Trophoblast cell (in vitro differentiated cells and primary cell): ENCODE measurements at regions not wholly inside any gene's neighbourhood (a gene's known extent, or its start where the extent isn't known, plus 50 kb on each side); places are given as distances from the start of the nearest gene placed in this dataset.
A peak's percentile ranks its signal among the peaks of the same experiment; 100 is the strongest.
"Not testable (repeated sequence)": the region's sequence is repeated elsewhere in the genome, so short reads cannot be mapped to it uniquely, and the experiment has no call there.

Experiments used
- DNase-seq, 2 donors: peaks; one replicate each; pipeline ENCODE4 v3.0.0-alpha.2; 2016
- H2AFZ ChIP-seq: 2 replicates; pipeline ENCODE4 v1.6.1; 2013; ENCODE audit warnings: low read length, moderate library complexity, mild to moderate bottlenecking; ENCODE audit not compliant: insufficient read depth, poor library complexity
- H2AK5ac ChIP-seq: 2 replicates; pipeline ENCODE4 v1.6.1; 2013; ENCODE audit warnings: mild to moderate bottlenecking, low read length
- H2BK120ac ChIP-seq: 2 replicates; pipeline ENCODE4 v1.6.1; 2013; ENCODE audit warnings: low read length, mild to moderate bottlenecking, moderate library complexity; ENCODE audit not compliant: insufficient read depth, poor library complexity
- H2BK12ac ChIP-seq: 2 replicates; pipeline ENCODE4 v1.6.1; 2013; ENCODE audit warnings: mild to moderate bottlenecking, low read length, moderate library complexity
- H2BK5ac ChIP-seq: 2 replicates; pipeline ENCODE4 v1.6.1; 2013; ENCODE audit warnings: low read length, low read depth, moderate library complexity, mild to moderate bottlenecking; ENCODE audit not compliant: poor library complexity
- H3K14ac ChIP-seq: 2 replicates; pipeline ENCODE4 v1.6.1; 2013; ENCODE audit warnings: mild to moderate bottlenecking, low read length
- H3K18ac ChIP-seq: 2 replicates; pipeline ENCODE4 v1.6.1; 2013; ENCODE audit warnings: mild to moderate bottlenecking, low read length
- H3K23ac ChIP-seq: 2 replicates; pipeline ENCODE4 v1.6.1; 2013; ENCODE audit warnings: low read length
- H3K27ac ChIP-seq: 2 replicates; pipeline ENCODE4 v1.5.1; 2013; ENCODE audit warnings: low read depth, mild to moderate bottlenecking, inconsistent platforms, low read length, moderate library complexity
- H3K27me3 ChIP-seq: 2 replicates; pipeline ENCODE4 v1.6.1; 2013; ENCODE audit warnings: inconsistent platforms, mild to moderate bottlenecking, low read length, moderate library complexity; ENCODE audit not compliant: insufficient read depth
- H3K36me3 ChIP-seq, 2 experiments: 1 replicate in 1 of 2; 2 replicates in 1 of 2; pipeline ENCODE4 v1.6.1; 2013; ENCODE audit warnings: low read length in 2 of 2, mild to moderate bottlenecking in 2 of 2, moderate library complexity in 1 of 2; ENCODE audit not compliant: insufficient read depth in 2 of 2, control insufficient read depth in 1 of 2
- H3K4ac ChIP-seq: 2 replicates; pipeline ENCODE4 v1.6.1; 2013; ENCODE audit warnings: low read depth, mild to moderate bottlenecking, low read length, moderate library complexity
- H3K4me1 ChIP-seq, 2 experiments: 1 replicate in 1 of 2; 2 replicates in 1 of 2; pipeline ENCODE4 v1.6.1; 2013; ENCODE audit warnings: low read length in 2 of 2, mild to moderate bottlenecking in 2 of 2, moderate library complexity in 1 of 2; ENCODE audit not compliant: insufficient read depth in 2 of 2, control insufficient read depth in 1 of 2
- H3K4me2 ChIP-seq: 2 replicates; pipeline ENCODE4 v1.6.1; 2013; ENCODE audit warnings: inconsistent platforms, mild to moderate bottlenecking, low read length, moderate library complexity
- H3K4me3 ChIP-seq: 2 replicates; pipeline ENCODE4 v1.5.1; 2013; ENCODE audit warnings: mild to moderate bottlenecking, low read depth, low read length, inconsistent platforms
- H3K79me1 ChIP-seq: one replicate; pipeline ENCODE4 v1.6.1; 2013; ENCODE audit warnings: low read length
- H3K79me2 ChIP-seq: 2 replicates; pipeline ENCODE4 v1.6.1; 2013; ENCODE audit warnings: low read length, mild to moderate bottlenecking; ENCODE audit not compliant: control insufficient read depth, insufficient read depth, poor library complexity
- H3K9ac ChIP-seq: 2 replicates; pipeline ENCODE4 v1.6.1; 2013; ENCODE audit warnings: mild to moderate bottlenecking, low read length
- H3K9me3 ChIP-seq: 2 replicates; pipeline ENCODE4 v1.6.1; 2013; ENCODE audit warnings: low read depth, mild to moderate bottlenecking, control low read depth, inconsistent platforms, low read length; ENCODE audit not compliant: insufficient read depth
- H4K12ac ChIP-seq: 2 replicates; pipeline ENCODE4 v1.6.1; 2013; ENCODE audit warnings: low read depth, mild to moderate bottlenecking, low read length, moderate library complexity
- H4K8ac ChIP-seq: 2 replicates; pipeline ENCODE4 v1.6.1; 2013; ENCODE audit warnings: low read depth, mild to moderate bottlenecking, low read length, moderate library complexity
- H4K91ac ChIP-seq: one replicate; pipeline ENCODE4 v1.6.1; 2013; ENCODE audit warnings: low read depth, mild to moderate bottlenecking, low read length, moderate library complexity
- WGBS: extraction: QIAGEN DNeasy Blood & Tissue Kit; methylation state at CpG from one replicate; pipeline ENCODE4 v1.1.7; 2013; ENCODE audit warnings: missing lambda C conversion rate; ENCODE audit not compliant: insufficient read length, insufficient coverage; ENCODE audit errors: extremely low coverage; 5-methylcytosine and 5-hydroxymethylcytosine counted together

GRCh38 chr18:47380153-47380552 lies 128.7 kb upstream of the SKOR2 start:
- no peak overlapping the region for H2BK12ac ChIP-seq
- no peak for DNase-seq
- no CpG with 5 or more reads among the region's 1 CpG for WGBS

GRCh38 chr18:47373465-47373864 lies 122.0 kb upstream of the SKOR2 start:
- Histone ChIP-seq H4K91ac (no peak overlapping the region), H3K27me3 (no peaks in the 10 kb centered on the region), H2AFZ (no peak overlapping the region), H3K79me2 (no peaks in the 10 kb centered on the region), H3K4me3 (no peak overlapping the region), H3K4me1 (no peaks in the 10 kb centered on the region), H2BK12ac (no peak overlapping the region), H2AK5ac (no peak overlapping the region), H3K36me3 (no peaks in the 10 kb centered on the region), H3K79me1 (no peaks in the 10 kb centered on the region), H2BK120ac (no peak overlapping the region), H4K12ac (no peak overlapping the region), H3K4me2 (no peak overlapping the region), H3K9me3 (no peaks in the 10 kb centered on the region), H3K23ac (no peak overlapping the region), H3K4ac (no peak overlapping the region), H3K9ac (no peak overlapping the region), H2BK5ac (no peak overlapping the region), H3K27ac (no peak overlapping the region), H3K14ac (no peak overlapping the region), H3K18ac (no peak overlapping the region), H4K8ac (no peak overlapping the region)
- WGBS: no CpG with 5 or more reads among the region's 3 CpGs
- no peak for DNase-seq

More at GRCh38 chr18:47380153-47380552, 128.7 kb upstream of the SKOR2 start:
- H3K9me3 ChIP-seq: no peaks in the 10 kb centered on the region
- peak overlapping the region; percentile 25 for H3K9ac ChIP-seq
- H3K27me3 ChIP-seq: no peaks in the 10 kb centered on the region
- no peak overlapping the region for H3K4me3 ChIP-seq
- H3K23ac ChIP-seq: no peak overlapping the region
- H4K12ac ChIP-seq: no peak overlapping the region
- H3K18ac ChIP-seq: no peak overlapping the region
- H3K79me2 ChIP-seq: no peaks in the 10 kb centered on the region
- no peaks in the 10 kb centered on the region for H3K79me1 ChIP-seq
- H3K14ac ChIP-seq: no peak overlapping the region
- no peak overlapping the region for H3K4ac ChIP-seq
- H3K27ac ChIP-seq: no peak overlapping the region
- H2AK5ac ChIP-seq: no peak overlapping the region
- no peak overlapping the region for H4K91ac ChIP-seq
- no peaks in the 10 kb centered on the region for H3K4me1 ChIP-seq
- no peak overlapping the region for H4K8ac ChIP-seq
- H3K36me3 ChIP-seq: no peaks in the 10 kb centered on the region
- H2BK5ac ChIP-seq: no peak overlapping the region
- H3K4me2 ChIP-seq: no peak overlapping the region
- H2BK120ac ChIP-seq: no peak overlapping the region
- no peak overlapping the region for H2AFZ ChIP-seq

GRCh38 chr18:47370052-47370451 lies 118.6 kb upstream of the SKOR2 start:
- Histone ChIP-seq H3K27me3 (no peaks in the 10 kb centered on the region), H3K23ac (no peak overlapping the region), H3K36me3 (no peaks in the 10 kb centered on the region), H2AK5ac (no peak overlapping the region), H3K79me1 (no peaks in the 10 kb centered on the region), H3K18ac (no peak overlapping the region), H3K4me2 (no peak overlapping the region), H4K12ac (no peak overlapping the region), H2BK12ac (no peak overlapping the region), H3K79me2 (no peaks in the 10 kb centered on the region), H2BK5ac (no peak overlapping the region), H3K9ac (no peak overlapping the region), H3K4me3 (no peak overlapping the region), H3K14ac (no peak overlapping the region), H3K9me3 (no peaks in the 10 kb centered on the region), H3K27ac (no peak overlapping the region), H4K8ac (no peak overlapping the region), H3K4ac (no peak overlapping the region), H2AFZ (no peak overlapping the region), H2BK120ac (no peak overlapping the region), H3K4me1 (no peaks in the 10 kb centered on the region), H4K91ac (no peak overlapping the region)
- no CpG with 5 or more reads among the region's 2 CpGs for WGBS
- no peak for DNase-seq

- not testable (repeated sequence) for H3K4me3 ChIP-seq, H3K9me3 ChIP-seq, H3K4me2 ChIP-seq, DNase-seq, H3K4ac ChIP-seq, H3K4me1 ChIP-seq, H3K79me1 ChIP-seq, H3K27ac ChIP-seq, H3K18ac ChIP-seq, H2AFZ ChIP-seq, H3K23ac ChIP-seq, H4K91ac ChIP-seq, H2BK5ac ChIP-seq, H4K12ac ChIP-seq, H3K36me3 ChIP-seq, H3K14ac ChIP-seq, H2BK120ac ChIP-seq, H2AK5ac ChIP-seq, H2BK12ac ChIP-seq, H3K27me3 ChIP-seq, H4K8ac ChIP-seq, H3K79me2 ChIP-seq, H3K9ac ChIP-seq
- WGBS: no CpG with 5 or more reads among the region's 15 CpGs
These were observed 102.6 kb upstream of the SKOR2 start for GRCh38 chr18:47354061-47354460.
